AML-193 (cell line): ENCODE measurements at regions not wholly inside any gene's neighbourhood (a gene's known extent, or its start where the extent isn't known, plus 50 kb on each side); places are given as distances from the start of the nearest gene placed in this dataset.
A peak's percentile ranks its signal among the peaks of the same experiment; 100 is the strongest.
"Not testable (repeated sequence)": the region's sequence is repeated elsewhere in the genome, so short reads cannot be mapped to it uniquely, and the experiment has no call there.

Source experiments
- DNase-seq, 2 experiments: peaks; one replicate each; lab custom pipeline; 2025; lab: John Stamatoyannopoulos, UW

GRCh38 chr3:153749070-153749610 is 372.1 kb upstream of the ARHGEF26 start:
- no peak for DNase-seq

- DNase-seq: peak; percentile 63 to 68
These were observed 368.7 kb upstream of the ARHGEF26 start for GRCh38 chr3:153752405-153753027.

DNA sequence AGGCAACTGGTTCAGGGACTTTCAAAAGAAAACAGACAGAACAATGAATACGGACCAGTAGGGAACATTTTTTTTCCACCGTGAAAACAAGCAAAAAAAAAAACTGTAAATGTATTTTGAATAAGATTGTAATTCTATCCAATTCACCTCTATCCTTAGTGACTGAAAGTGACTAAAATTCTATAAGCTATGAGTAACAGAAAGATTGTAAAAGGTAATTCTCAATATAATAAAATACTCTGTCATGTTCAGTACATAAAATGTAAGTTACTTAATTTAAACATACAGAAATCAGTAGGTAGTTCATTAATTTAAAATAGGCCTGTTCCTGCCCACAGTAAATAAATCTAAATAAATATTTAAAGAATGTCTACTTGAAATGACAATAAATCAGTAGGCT is 368.2 kb upstream of the ARHGEF26 start:
- DNase-seq: no peak

DNA sequence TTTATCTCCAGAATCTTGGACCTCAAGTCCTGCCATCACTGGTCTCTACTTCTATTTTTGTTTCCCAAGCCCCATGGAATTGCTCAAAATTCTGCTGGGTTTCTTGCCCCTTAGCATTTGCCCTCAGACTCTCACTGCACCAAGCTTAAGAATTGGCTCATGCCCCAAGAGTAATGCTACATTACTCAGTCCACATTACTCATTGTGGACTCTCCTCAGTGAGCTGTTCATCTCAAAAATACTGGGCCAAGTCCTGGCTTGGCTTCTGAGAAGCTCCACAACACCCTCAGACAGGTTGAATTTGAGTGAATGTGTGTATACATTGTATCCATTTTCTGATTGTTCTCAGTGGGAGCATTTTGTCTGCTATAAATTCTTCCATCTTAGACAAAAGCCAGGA is 364.4 kb upstream of the ARHGEF26 start:
- DNase-seq: no peak

- no peak for DNase-seq
These were observed 363.4 kb upstream of the ARHGEF26 start for GRCh38 chr3:153757839-153758238.

- no peak for DNase-seq
These were observed 360.2 kb upstream of the ARHGEF26 start for GRCh38 chr3:153760948-153761347.

- no peak for DNase-seq
These were observed 358.6 kb upstream of the ARHGEF26 start for GRCh38 chr3:153762411-153763235.

- DNase-seq: no peak
These were observed 353.3 kb upstream of the ARHGEF26 start for GRCh38 chr3:153767601-153768560.

DNA sequence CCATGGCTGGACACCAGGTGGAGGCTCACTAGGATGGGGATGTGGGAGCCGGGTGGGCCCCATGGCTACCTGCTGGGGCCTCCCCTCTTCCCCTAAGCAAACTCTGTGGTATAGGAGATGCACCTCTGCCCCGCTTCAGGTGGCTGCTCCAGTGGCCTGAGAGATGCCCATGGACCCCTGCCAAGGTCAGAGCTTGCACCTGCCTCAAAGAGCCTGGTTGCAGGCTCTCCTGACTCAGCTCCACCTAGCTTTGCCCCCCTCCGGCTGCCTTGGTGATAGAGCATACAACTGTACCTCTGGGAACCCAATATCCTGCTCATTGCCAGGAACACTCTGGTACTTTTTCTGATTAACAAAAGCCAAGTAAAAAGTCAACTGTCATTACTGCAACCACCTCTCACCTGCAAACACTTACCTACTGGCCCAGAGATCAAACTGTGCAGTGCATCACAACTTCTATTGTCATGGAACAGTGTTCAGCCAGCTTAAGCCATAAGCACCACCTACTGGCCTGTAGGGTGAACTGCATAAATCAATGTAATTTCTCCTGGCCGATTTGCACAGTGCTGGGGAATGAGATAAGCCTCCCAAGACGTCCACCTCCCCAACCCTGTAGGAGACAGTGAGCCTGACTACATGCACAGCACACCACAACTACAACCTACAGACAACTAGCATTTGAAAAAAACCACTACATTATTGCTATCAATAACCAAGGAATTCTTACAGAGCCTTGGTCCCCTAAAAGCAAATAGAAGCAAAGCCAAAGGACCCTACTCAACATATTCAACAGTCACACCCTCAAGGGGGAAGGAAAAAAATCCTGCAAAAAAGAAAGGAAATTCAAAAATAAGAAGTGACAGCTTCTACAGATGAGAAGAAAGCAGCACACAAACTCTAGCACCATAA is 352.4 kb upstream of the ARHGEF26 start:
- DNase-seq: peak; percentile 64

DNA sequence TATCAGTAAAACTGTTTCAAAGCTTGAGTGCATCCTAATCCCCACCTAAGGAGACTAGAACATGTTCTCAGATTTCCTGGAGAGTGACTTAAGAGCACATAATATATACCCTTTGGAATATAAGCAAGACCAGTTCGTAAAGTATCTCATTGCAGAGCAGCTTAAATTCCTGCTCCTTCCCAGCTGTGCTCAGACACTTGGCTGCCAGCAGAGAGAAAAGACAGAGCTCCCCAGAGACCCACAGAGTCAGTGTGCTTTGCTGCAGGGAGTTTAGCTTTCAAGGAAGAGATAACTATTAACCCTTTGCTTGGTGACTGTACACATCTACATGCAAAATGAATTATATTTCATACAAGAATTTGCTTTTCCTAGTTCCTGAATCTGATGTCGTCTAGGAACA is 338.1 kb upstream of the ARHGEF26 start:
- DNase-seq: no peak

GRCh38 chr3:153783741-153784480 is 337.3 kb upstream of the ARHGEF26 start:
- DNase-seq: no peak

- no peak for DNase-seq
These were observed 335.3 kb upstream of the ARHGEF26 start for GRCh38 chr3:153785901-153786300.

DNA sequence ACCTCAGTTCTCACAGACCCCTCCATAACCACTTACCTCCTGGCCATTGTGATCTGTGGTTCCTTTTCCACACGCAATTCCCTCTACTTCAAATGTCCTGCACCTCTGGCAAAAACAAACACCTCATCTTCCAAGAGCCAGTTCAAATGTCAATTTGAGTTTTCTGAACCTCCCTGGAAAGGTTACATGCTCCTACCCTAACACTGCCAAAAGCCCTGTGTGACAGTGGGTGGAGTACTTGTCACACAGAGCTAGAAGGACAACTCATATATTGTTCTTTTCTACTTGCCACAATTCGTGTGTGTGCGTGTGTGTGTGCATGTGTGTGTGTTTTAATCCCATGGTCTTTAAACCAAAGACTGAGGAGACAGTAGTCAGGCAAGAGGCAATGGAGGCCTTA is 331.8 kb upstream of the ARHGEF26 start:
- no peak for DNase-seq

DNA sequence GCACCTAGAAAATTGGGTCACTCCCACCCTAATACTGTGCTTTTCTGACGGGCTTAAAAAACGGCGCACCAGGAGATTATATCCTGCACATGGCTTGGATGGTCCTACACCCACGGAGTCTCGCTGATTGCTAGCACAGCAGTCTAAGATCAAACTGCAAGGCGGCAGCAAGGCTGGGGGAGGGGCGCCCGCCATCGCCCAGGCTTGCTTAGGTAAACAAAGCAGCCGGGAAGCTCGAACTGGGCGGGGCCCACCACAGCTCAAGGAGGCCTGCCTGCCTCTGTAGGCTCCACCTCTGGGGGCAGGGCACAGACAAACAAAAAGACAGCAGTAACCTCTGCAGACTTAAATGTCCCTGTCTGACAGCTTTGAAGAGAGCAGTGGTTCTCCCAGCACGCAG is 324.1 kb upstream of the ARHGEF26 start:
- DNase-seq: not testable (repeated sequence)

DNA sequence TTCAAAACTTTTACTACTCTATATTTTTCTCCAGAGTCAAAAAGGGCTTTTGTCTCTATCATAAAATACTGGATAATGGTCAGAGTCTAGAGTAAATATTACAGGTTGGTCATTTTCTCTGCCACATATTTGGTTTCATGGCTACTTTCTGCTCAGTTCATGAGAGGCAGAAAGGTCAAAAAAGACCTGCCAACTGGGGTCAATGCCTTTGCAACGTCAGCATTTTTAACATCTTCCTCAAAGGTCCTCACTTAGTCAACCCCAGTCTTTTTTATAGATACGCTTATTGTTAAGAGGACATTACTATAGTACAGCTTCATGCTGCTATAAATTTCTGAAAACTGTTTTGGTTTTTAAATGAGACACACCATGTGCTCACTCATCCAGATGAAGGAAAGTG is 312.1 kb upstream of the ARHGEF26 start:
- no peak for DNase-seq

GRCh38 chr3:153818338-153818737 is 302.9 kb upstream of the ARHGEF26 start:
- DNase-seq: peak; percentile 30

DNA sequence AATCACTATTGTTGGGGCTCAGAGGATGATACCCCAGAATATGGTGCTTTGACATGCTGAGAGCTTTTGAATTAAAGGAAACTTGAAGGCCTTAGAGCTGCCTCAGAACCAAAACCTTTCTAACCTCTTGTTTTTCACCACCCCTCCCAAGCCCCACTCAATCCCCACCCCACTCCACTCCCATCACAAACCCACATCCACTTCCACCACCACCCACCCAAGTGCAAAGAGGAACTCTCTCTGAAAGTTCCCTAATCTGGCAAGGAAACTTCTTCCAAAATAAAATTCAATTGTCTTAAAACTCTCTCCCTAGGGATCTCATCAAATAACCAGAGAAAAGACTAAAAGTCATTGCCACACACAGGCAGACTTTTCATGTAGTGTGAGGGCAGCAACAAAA is 301.2 kb upstream of the ARHGEF26 start:
- DNase-seq: no peak

DNA sequence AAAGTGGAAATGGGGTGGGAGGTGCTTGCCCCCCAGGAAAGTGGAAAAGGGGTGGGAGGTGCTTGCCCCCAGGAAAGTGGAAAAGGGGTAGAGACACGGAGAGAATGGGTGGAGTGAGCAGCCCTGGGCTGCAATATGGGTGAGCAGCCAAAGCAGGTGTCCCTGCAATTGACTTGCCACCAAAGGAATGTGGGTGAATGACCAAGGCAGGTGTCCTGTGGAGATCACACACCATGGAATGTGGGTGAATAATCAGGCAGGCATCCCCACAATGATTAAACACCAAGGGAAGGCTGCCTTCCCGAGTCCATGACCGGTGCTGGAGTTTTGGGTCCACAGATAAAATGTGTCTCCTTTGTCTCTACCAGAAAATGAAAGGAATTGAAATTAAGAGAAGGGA is 292.8 kb upstream of the ARHGEF26 start:
- not testable (repeated sequence) for DNase-seq

DNA sequence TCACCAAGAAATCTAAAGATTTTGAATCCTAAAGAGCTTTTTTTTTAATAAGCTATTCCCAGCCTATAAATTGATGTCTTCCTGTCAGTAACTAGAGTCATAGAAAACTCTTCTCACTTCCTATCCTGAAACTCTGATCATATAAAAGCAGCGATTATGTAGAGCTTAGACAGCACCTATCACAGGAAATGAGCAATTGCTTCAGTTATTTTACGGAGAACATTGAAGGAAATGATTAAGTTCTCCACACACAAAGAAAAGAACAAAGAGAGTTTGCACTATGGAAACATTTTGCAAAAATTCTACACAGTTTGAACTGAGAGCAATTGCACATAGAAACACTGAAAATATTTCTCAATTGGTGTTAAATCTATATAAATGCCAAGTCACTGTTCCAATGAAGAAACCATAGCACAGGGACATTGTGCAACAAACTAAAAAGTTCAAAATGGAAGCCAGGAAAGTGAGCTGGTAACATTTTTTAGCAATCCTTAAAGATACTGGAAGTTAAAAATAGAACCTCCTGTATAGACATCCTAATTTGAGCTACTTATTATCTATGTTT is 291.5 kb upstream of the ARHGEF26 start:
- peak; percentile 76 to 78 for DNase-seq

GRCh38 chr3:153830552-153830951 is 290.6 kb upstream of the ARHGEF26 start:
- DNase-seq: no peak
